C4-2B (cell line): ENCODE measurements at regions not wholly inside any gene's neighbourhood (a gene's known extent, or its start where the extent isn't known, plus 50 kb on each side); places are given as distances from the start of the nearest gene placed in this dataset.

Source experiments
- H3K27ac ChIP-seq: fragments of 450-650 bp; 2 replicates; pipeline ENCODE4 v1.5.1; 2017
- CTCF ChIP-seq: fragments of 450-650 bp; conservative IDR thresholded peaks from 2 replicates; pipeline ENCODE4 v1.5.1; 2017; ENCODE audit warnings: mild to moderate bottlenecking
- ZFX ChIP-seq: fragments of 450-650 bp; IDR thresholded peaks from 2 replicates; pipeline ENCODE4 v1.6.1; 2017

- TF ChIP-seq ZFX = no peak
- TF ChIP-seq CTCF = no peak
- no peak overlapping the region for H3K27ac ChIP-seq
These were observed 122.1 kb upstream of the MAP3K1 start for GRCh38 chr5:56693220-56693579.

- no peak overlapping the region for H3K27ac ChIP-seq
- TF ChIP-seq CTCF = no peak
- no peak for TF ChIP-seq ZFX
These were observed 122.8 kb upstream of the MAP3K1 start for GRCh38 chr5:56692359-56693219.

- no peak for TF ChIP-seq CTCF
- TF ChIP-seq ZFX = no peak
- H3K27ac ChIP-seq = no peak overlapping the region
These were observed 126.9 kb upstream of the MAP3K1 start for GRCh38 chr5:56688402-56688801.

GRCh38 chr5:56686337-56687195 is 128.8 kb upstream of the MAP3K1 start:
- no peak overlapping the region for H3K27ac ChIP-seq
- TF ChIP-seq CTCF (no peak), ZFX (no peak)

- TF ChIP-seq CTCF (no peak), ZFX (no peak)
- H3K27ac ChIP-seq = no peak overlapping the region
These were observed 129.7 kb upstream of the MAP3K1 start for GRCh38 chr5:56685503-56686217.

GRCh38 chr5:56684159-56684558 is 131.2 kb upstream of the MAP3K1 start:
- no peak overlapping the region for H3K27ac ChIP-seq
- TF ChIP-seq CTCF (no peak), ZFX (no peak)
